ENCODE measurements at regions not wholly inside any gene's neighbourhood (a gene's known extent, or its start where the extent isn't known, plus 50 kb on each side); places are given as distances from the start of the nearest gene placed in this dataset.

GRCh38 chr10:81725851-81726250 is 149.1 kb upstream of the NRG3 start:
- TF ChIP-seq PAX5 (IDR thresholded peaks at IDR 0.05; ENCODE audit: insufficient read depth, low read length, severe bottlenecking) (no peak), POLR2AphosphoS5 (IDR thresholded peaks at IDR 0.05; ENCODE audit: low read depth, low read length) (no peak), POU2F2 (IDR thresholded peaks at IDR 0.05; ENCODE audit: low read depth, low read length) (no peak)

All from GM12891 (cell line).